ENCODE measurements at regions not wholly inside any gene's neighbourhood (a gene's known extent, or its start where the extent isn't known, plus 50 kb on each side); places are given as distances from the start of the nearest gene placed in this dataset.
"Not testable (repeated sequence)": the region's sequence is repeated elsewhere in the genome, so short reads cannot be mapped to it uniquely, and the experiment has no call there.

DNA sequence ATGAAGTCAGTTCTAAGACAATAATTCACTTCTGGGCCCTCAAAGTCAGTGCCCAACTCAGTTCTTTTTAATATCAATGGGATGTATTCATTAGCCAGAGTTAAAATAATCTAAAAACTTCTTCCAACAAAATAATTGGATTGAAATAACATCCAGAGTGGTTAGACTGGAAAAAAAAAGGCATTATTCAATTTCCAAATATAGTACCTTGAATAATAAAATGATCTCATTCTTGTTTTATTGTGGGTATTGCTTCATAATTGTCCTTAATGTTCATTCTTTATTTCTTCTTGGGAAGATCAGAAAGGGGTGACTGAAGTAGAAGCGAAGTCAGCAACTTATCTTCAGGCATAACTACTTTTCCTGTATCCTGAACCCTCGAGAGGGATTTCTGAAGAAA, 85.1 kb upstream of the JARID2 start:
- TF ChIP-seq, protein P1, sequence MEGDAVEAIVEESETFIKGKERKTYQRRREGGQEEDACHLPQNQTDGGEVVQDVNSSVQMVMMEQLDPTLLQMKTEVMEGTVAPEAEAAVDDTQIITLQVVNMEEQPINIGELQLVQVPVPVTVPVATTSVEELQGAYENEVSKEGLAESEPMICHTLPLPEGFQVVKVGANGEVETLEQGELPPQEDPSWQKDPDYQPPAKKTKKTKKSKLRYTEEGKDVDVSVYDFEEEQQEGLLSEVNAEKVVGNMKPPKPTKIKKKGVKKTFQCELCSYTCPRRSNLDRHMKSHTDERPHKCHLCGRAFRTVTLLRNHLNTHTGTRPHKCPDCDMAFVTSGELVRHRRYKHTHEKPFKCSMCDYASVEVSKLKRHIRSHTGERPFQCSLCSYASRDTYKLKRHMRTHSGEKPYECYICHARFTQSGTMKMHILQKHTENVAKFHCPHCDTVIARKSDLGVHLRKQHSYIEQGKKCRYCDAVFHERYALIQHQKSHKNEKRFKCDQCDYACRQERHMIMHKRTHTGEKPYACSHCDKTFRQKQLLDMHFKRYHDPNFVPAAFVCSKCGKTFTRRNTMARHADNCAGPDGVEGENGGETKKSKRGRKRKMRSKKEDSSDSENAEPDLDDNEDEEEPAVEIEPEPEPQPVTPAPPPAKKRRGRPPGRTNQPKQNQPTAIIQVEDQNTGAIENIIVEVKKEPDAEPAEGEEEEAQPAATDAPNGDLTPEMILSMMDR (conservative IDR thresholded peaks at IDR 0.05) = no peak
- TF ChIP-seq EZH2 (IDR thresholded peaks at IDR 0.05; ENCODE audit: low read depth) = no peak
- ChIA-PET POLR2A (ENCODE audit: unreplicated experiment) (no interaction called here), CTCF (no interaction called here)
- no peaks in the 10 kb centered on the region for H3F3A ChIP-seq (ENCODE audit: insufficient read depth, low read depth)
- no peak overlapping the region for H2AFZ ChIP-seq
- H3K9me3 ChIP-seq (ENCODE audit: insufficient read depth, low read depth) = no peaks in the 10 kb centered on the region
- H3K27ac ChIP-seq = no peak overlapping the region
- no peaks in the 10 kb centered on the region for H3K27me3 ChIP-seq (ENCODE audit: insufficient read depth, low read depth)
- H3K4me1 ChIP-seq (replicated peaks; ENCODE audit: insufficient read depth) = no peaks in the 10 kb centered on the region
- no peaks in the 10 kb centered on the region for H3K79me2 ChIP-seq (ENCODE audit: low read depth)
- no peak overlapping the region for H3K4me2 ChIP-seq
- H3K4me3 ChIP-seq = no peak overlapping the region
- DNase-seq = no peak
- BruUV-seq (replicated peaks) = no TSS peak
- no peaks in the 10 kb centered on the region for H3K36me3 ChIP-seq (ENCODE audit: low read depth)
- no peaks in the 10 kb centered on the region for H3K9me2 ChIP-seq (ENCODE audit: insufficient read depth)
- no peaks in the 10 kb centered on the region for H4K20me1 ChIP-seq (ENCODE audit: insufficient read depth)
- intact Hi-C loops (cut with micrococcal nuclease; ENCODE audit: unreplicated experiment) = no loop called here

DNA sequence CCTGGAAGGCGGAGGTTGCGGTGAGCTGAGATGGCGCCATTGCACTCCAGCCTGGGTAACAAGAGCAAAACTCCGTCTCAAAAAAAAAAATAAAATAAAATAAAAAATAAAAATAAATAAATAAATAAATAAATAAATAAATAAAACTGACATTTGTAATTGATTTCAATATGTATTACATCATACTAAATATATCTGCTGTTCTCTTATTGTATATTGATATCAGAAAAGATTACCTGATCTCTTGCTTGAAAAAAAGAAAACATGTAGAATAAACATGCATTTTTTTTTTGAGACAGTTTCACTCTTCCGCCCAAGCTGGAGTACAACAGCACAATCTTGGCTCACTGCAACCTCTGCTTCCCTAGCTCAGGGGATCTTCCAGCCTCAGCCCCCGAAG, 81.0 kb upstream of the JARID2 start:
- H3F3A ChIP-seq (ENCODE audit: insufficient read depth, low read depth); H3K4me1 ChIP-seq (replicated peaks; ENCODE audit: insufficient read depth); H3K9me2 ChIP-seq (ENCODE audit: insufficient read depth); H2AFZ ChIP-seq; H3K36me3 ChIP-seq (ENCODE audit: low read depth); H3K9me3 ChIP-seq (ENCODE audit: insufficient read depth, low read depth); DNase-seq; H3K4me2 ChIP-seq; H3K79me2 ChIP-seq (ENCODE audit: low read depth); H3K27me3 ChIP-seq (ENCODE audit: insufficient read depth, low read depth); H3K4me3 ChIP-seq; CTCF ChIA-PET; BruUV-seq (replicated peaks); POLR2A ChIA-PET (ENCODE audit: unreplicated experiment); H4K20me1 ChIP-seq (ENCODE audit: insufficient read depth); intact Hi-C loops (cut with micrococcal nuclease; ENCODE audit: unreplicated experiment); H3K27ac ChIP-seq: not testable (repeated sequence)

DNA sequence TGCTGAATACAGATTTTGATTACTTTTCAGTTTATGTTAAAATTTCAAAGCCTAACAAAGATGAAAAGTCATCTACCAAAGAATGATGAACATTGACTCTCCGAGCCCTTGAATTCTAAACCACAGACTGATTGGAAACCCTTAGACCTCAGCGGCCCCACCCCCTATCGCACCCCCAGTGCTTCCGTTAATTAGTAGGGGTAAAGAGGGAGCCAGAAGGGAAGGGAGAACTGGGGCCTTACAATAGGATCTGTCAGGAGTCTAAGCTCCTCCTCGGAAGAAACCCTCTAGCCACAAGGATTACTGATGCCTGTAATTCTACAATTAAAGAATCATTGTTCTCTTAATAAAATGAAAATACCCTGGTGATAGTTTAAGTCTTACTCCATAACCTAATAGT, 79.7 kb upstream of the JARID2 start:
- DNase-seq = no peak
- BruUV-seq (replicated peaks) = no TSS peak
- no peaks in the 10 kb centered on the region for H3K9me2 ChIP-seq (ENCODE audit: insufficient read depth)
- CTCF ChIA-PET = no interaction called here
- no peak overlapping the region for H3K4me2 ChIP-seq
- TF ChIP-seq, protein P1 (conservative IDR thresholded peaks at IDR 0.05) = no peak
- no peak for TF ChIP-seq EZH2 (IDR thresholded peaks at IDR 0.05; ENCODE audit: low read depth)
- H3K27me3 ChIP-seq (ENCODE audit: insufficient read depth, low read depth) = no peaks in the 10 kb centered on the region
- POLR2A ChIA-PET (ENCODE audit: unreplicated experiment) = no interaction called here
- no peaks in the 10 kb centered on the region for H4K20me1 ChIP-seq (ENCODE audit: insufficient read depth)
- no peaks in the 10 kb centered on the region for H3K4me1 ChIP-seq (replicated peaks; ENCODE audit: insufficient read depth)
- H3K9me3 ChIP-seq (ENCODE audit: insufficient read depth, low read depth) = no peaks in the 10 kb centered on the region
- no peaks in the 10 kb centered on the region for H3K36me3 ChIP-seq (ENCODE audit: low read depth)
- H3K27ac ChIP-seq = no peak overlapping the region
- H3K4me3 ChIP-seq = no peak overlapping the region
- intact Hi-C loops (cut with micrococcal nuclease; ENCODE audit: unreplicated experiment) = no loop called here
- H2AFZ ChIP-seq = no peak overlapping the region
- H3K79me2 ChIP-seq (ENCODE audit: low read depth) = no peaks in the 10 kb centered on the region
- 0 out of 2 replicates have a peak, but pooled peaks cover 4% of the 10 kb centered on the region for H3F3A ChIP-seq (ENCODE audit: insufficient read depth, low read depth)

DNA sequence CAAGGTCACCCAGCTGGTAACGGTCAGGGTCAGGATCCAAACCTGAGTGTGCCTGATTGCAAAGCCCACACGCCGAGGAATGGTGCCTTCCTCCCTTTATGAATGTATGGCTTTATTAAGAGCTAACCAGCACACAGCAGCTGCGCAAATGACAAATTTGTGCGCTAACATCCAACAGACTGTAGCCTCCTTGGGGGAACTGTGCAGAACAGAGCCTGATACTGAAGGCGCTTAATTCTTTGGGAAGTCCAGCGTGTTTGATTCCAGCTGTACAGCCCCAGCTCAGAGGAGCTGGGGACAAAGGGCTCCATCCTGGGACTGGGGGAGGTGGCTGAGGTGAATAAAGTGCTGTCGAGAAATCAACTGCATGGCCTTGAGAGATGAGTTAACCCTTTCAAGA, 75.7 kb upstream of the JARID2 start:
- Histone ChIP-seq H4K20me1 (ENCODE audit: insufficient read depth) (no peaks in the 10 kb centered on the region), H3K4me2 (no peak overlapping the region), H3K4me3 (no peak overlapping the region), H3K27ac (no peak overlapping the region), H3K9me2 (ENCODE audit: insufficient read depth) (no peaks in the 10 kb centered on the region), H3K27me3 (ENCODE audit: insufficient read depth, low read depth) (no peaks in the 10 kb centered on the region), H3K36me3 (ENCODE audit: low read depth) (no peaks in the 10 kb centered on the region), H3F3A (ENCODE audit: insufficient read depth, low read depth) (0 out of 2 replicates have a peak, but pooled peaks cover 4% of the 10 kb centered on the region), H3K9me3 (ENCODE audit: insufficient read depth, low read depth) (no peaks in the 10 kb centered on the region), H3K4me1 (replicated peaks; ENCODE audit: insufficient read depth) (no peaks in the 10 kb centered on the region), H3K79me2 (ENCODE audit: low read depth) (no peaks in the 10 kb centered on the region), H2AFZ (no peak overlapping the region)
- ChIA-PET CTCF (interaction anchor here (0.6 kb wide), 1 partner anchor 56 kb away, joined by 10 read pairs; no protein-coding TSS in a partner anchor), POLR2A (ENCODE audit: unreplicated experiment) (interaction anchor here (0.7 kb wide), 1 partner anchor 30 kb away, joined by 5 read pairs; no protein-coding TSS in a partner anchor)
- no peak for DNase-seq
- intact Hi-C loops (cut with micrococcal nuclease; ENCODE audit: unreplicated experiment) = no loop called here
- no TSS peak for BruUV-seq (replicated peaks)
- TF ChIP-seq, protein P1 (conservative IDR thresholded peaks at IDR 0.05) = no peak
- TF ChIP-seq EZH2 (IDR thresholded peaks at IDR 0.05; ENCODE audit: low read depth) = no peak
